ENCODE measurements at regions not wholly inside any gene's neighbourhood (a gene's known extent, or its start where the extent isn't known, plus 50 kb on each side); places are given as distances from the start of the nearest gene placed in this dataset.
"Not testable (repeated sequence)": the region's sequence is repeated elsewhere in the genome, so short reads cannot be mapped to it uniquely, and the experiment has no call there.

DNA sequence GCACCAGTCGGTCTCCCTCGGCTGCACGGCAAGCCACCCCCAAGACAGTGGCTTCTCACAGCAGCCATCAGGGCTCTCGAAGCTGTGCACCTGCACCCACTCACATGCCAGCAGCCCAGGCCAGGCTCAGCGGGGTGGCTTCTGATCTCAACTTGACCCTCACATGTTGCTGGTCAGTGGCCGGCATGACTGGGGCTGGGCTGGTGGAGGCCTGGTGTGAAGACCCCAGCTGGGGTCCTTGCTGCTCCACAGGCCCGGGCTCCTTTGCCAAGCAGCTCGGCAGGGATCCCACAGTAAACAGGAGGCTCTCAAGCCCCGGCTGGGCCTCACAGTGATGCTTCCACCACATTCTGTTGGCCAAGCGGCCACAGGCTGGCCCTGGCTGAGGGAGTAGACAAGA, 128.2 kb downstream of the BRD1 start:
- no peak for DNase-seq (ENCODE audit: low spot score)
- ATAC-seq (ENCODE audit: low FRiP score) = no peak
- TF ChIP-seq, protein P1, sequence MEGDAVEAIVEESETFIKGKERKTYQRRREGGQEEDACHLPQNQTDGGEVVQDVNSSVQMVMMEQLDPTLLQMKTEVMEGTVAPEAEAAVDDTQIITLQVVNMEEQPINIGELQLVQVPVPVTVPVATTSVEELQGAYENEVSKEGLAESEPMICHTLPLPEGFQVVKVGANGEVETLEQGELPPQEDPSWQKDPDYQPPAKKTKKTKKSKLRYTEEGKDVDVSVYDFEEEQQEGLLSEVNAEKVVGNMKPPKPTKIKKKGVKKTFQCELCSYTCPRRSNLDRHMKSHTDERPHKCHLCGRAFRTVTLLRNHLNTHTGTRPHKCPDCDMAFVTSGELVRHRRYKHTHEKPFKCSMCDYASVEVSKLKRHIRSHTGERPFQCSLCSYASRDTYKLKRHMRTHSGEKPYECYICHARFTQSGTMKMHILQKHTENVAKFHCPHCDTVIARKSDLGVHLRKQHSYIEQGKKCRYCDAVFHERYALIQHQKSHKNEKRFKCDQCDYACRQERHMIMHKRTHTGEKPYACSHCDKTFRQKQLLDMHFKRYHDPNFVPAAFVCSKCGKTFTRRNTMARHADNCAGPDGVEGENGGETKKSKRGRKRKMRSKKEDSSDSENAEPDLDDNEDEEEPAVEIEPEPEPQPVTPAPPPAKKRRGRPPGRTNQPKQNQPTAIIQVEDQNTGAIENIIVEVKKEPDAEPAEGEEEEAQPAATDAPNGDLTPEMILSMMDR (IDR thresholded peaks at IDR 0.05) = no peak

DNA sequence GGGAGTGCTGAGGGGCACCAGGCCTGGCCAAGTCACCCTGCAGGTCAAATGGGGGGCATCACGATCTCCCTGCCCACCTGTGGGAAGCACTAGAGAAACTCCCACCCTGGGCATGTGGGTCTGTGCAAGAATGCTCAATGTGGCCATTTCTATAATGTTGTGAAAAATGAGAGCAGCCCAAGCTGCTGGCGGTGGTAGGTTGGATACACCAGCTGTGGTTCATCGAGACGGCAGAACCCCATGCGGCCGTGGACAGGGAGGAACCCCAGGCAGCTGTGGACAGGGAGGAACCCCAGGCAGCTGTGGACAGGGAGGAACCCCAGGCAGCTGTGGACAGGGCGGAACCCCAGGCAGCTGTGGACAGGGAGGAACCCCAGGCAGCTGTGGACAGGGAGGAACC, 129.1 kb downstream of the BRD1 start:
- ATAC-seq (ENCODE audit: low FRiP score); DNase-seq (ENCODE audit: low spot score): not testable (repeated sequence)

DNA sequence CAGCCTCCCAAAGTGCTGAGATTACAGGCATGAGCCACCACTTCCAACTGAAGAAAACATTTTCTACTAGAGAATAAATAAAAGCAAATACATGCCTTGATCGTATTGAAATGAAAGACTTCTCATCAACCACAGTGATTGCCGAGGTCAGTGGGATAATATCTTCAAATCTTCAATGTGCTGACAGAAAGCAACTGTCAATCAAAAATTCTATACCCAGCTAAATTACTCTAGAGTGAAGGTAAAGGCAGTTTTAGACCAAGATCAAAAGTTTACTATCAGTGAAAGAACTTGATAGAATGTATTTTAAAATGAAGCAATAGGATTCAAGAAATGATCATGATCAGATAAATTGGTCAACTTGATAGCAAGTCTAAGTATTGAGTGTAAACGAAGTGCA, 130.6 kb downstream of the BRD1 start:
- DNase-seq (ENCODE audit: low spot score) = no peak
- ATAC-seq (ENCODE audit: low FRiP score) = no peak
- TF ChIP-seq, protein P1 (IDR thresholded peaks at IDR 0.05) = no peak

DNA sequence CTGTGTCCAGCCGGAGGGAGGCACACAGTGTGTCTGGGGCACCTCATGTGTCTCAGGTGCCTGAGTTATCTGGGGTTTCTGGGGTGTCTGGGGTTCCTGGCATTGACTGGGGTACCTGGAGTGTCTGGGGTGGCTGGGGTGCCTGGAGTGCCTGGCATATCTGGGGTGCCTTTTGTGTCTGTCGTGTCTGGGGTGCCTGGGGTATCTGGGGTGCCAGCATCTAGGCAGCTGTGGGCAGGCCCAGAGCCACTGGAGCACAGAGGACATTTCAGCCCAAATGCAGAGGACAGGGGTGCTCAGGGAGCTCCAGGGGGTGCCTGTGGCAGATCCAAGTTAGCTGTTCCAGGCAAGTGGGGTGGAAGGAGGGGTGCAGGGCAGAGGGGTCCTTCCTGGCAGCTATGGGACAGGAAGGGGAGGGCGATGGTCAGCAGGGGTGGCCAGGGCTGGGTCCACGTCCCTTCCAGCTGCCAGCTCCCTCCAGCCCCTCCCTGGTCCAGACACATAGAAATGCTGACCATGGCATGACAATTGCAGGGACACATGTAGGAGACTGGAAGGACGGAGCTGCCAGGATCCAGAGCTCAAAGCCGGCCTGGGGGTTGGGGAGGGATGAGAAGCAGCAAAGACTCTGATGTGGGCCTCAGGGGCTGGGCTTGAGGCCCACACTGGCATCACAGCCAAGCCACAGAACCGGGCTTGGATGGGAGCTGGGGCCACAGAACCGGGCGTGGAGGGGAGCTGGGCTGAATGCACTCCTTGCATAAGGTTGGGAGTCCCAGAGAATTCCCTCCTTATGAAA, 133.0 kb downstream of the BRD1 start:
- DNase-seq (ENCODE audit: low spot score) = no peak
- TF ChIP-seq, protein P1 (IDR thresholded peaks at IDR 0.05) = no peak

DNA sequence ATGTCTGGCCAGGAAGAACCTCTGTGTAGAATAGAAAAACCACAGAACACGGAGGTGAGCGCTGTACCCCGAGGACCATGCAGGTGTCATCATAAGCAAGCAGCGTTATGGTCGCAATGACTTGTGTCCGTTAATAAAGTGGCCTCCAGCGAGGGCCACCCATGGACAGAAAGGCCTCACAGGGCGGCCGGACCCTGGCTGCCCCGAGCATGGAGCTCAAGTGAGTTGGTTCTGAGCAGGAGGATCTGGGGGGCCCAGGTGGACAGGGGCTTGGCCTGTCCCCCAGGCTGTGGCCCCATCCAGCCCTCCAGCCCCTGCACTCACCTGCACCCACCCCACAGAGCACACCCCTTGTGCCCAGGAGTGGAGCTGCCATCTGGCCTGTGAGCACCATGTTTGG, 133.8 kb downstream of the BRD1 start:
- TF ChIP-seq, protein P1 (IDR thresholded peaks at IDR 0.05) = no peak
- no peak for DNase-seq (ENCODE audit: low spot score)
- ATAC-seq (ENCODE audit: low FRiP score) = no peak

More for the DNA sequence above, 133.0 kb downstream of the BRD1 start:
- no peak for ATAC-seq (ENCODE audit: low FRiP score)

DNA sequence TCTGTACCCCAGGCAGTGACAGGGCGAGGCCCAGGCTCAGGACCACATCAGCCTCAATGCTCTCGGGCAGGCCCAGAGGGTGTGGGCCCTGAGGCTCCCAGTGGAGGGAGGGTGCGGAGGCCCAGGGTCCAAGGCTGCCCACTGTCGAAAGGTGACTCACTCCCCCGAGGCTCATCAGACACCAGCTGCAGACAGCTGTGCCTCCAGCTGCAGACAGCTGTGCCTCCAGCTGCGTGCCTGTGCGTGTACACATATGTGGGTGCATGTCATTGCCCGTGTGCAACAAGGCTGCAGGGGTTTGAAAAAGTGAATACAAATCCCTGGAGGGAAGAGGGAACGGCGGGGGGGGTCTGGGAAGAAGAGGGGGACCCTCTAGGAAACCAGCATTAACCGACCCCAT, 134.3 kb downstream of the BRD1 start:
- TF ChIP-seq, protein P1 (IDR thresholded peaks at IDR 0.05) = no peak
- DNase-seq (ENCODE audit: low spot score) (no peak), ATAC-seq (ENCODE audit: low FRiP score) (no peak)

DNA sequence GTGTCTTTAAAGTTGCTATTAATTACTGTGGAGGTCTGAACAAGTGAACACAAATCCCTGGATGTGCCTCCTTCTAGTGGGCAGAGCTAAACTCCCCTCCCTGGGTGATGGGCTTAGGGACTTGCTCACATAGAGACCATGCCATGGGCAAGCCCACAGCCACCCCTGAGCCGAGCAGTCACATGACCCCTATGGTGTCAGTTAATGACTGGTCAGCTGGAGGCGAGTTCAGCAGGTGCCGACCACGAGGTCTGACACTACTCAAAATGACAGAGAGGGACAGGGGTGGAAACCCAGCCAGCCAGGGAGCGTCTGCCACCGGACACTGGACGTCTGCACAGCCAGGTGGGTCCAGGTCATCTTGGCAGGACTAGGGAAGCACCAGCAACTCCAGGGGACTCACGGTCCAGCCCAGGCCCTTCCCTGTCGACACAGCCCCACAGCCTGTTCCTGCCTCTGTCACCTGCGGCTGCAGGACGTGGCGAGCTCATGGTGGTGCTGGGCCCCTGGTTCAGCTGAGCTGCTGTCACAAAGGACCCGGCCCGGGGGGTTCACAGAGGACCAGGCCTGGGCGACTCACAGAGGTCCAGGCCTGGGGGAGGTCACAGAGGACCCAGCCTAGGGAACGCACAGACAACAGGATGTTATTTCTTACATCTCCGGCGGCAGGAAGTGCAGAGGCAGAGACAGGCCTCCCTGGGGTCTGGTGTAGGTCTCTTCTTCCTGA, 135.0 kb downstream of the BRD1 start:
- TF ChIP-seq, protein P1 (IDR thresholded peaks at IDR 0.05) = no peak
- ATAC-seq (ENCODE audit: low FRiP score) = no peak
- DNase-seq (ENCODE audit: low spot score) = no peak

All from omental fat pad (tissue), 3 donors.